ENCODE measurements at regions not wholly inside any gene's neighbourhood (a gene's known extent, or its start where the extent isn't known, plus 50 kb on each side); places are given as distances from the start of the nearest gene placed in this dataset.

DNA sequence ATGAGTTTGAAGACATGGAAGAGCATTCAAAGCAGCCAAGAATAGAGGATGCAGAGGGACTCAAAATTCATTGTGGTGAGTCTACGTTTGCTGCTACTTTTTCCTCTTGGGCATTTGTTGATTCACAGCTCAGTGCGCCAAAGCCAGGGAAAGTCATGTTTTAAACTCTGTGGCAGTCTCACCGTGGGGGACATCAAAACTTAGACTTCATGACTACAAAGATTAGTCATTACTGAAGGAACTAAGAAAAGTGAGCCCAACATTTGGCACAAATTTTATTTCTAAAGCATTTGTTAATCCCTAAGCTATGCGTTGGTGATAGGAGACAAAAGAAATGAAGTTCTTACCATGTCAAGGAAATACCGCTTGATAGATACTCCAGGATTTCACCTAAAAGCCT is 73.7 kb upstream of the MTAP start:
- Histone ChIP-seq H3K79me1 (ENCODE audit: insufficient read depth, low read depth, low read length, poor library complexity, severe bottlenecking) (no peaks in the 10 kb centered on the region), H4K8ac (replicated peaks; ENCODE audit: insufficient read length, low read depth, low read length) (no peak overlapping the region), H3K27ac (ENCODE audit: insufficient read length, low read depth, low read length) (no peak overlapping the region), H2BK20ac (ENCODE audit: low read depth, low read length, poor library complexity, severe bottlenecking) (no peak overlapping the region), H2BK120ac (ENCODE audit: low read depth, low read length, poor library complexity, severe bottlenecking) (no peak overlapping the region), H3K4ac (ENCODE audit: low read depth, low read length) (no peak overlapping the region), H3K14ac (ENCODE audit: insufficient read depth, low read length) (no peak overlapping the region), H2BK5ac (ENCODE audit: insufficient read length, low read length) (no peak overlapping the region), H4K91ac (ENCODE audit: insufficient read length, low read depth, low read length) (no peak overlapping the region), H3T11ph (ENCODE audit: low read length) (no peak overlapping the region), H3K27me3 (ENCODE audit: insufficient read depth, low read length) (no peaks in the 10 kb centered on the region; the same call in 1 of the 2 replicates), H2BK12ac (ENCODE audit: insufficient read length, low read depth, low read length) (no peak overlapping the region), H3K4me1 (ENCODE audit: insufficient read depth, low read length) (no peaks in the 10 kb centered on the region), H3K9me3 (ENCODE audit: control insufficient read depth, low read depth, low read length) (no peaks in the 10 kb centered on the region), H2AFZ (ENCODE audit: low read length) (no peak overlapping the region), H3K18ac (ENCODE audit: insufficient read length, low read depth, low read length) (no peak overlapping the region), H3K79me2 (ENCODE audit: insufficient read depth, low read length) (no peaks in the 10 kb centered on the region), H3K4me2 (ENCODE audit: insufficient read depth, insufficient read length, low read length) (no peak overlapping the region), H2AK5ac (ENCODE audit: insufficient read length, low read length) (no peak overlapping the region), H2BK15ac (ENCODE audit: low read depth, low read length) (no peak overlapping the region), H3K9ac (ENCODE audit: extremely low read depth, insufficient read length, low read length) (no peak overlapping the region), H3K23ac (ENCODE audit: insufficient read length, low read depth, low read length) (no peak overlapping the region), H3K56ac (ENCODE audit: insufficient read length, low read depth, low read length) (no peak overlapping the region), H4K20me1 (ENCODE audit: control insufficient read depth, insufficient read depth, insufficient read length) (no peaks in the 10 kb centered on the region), H3K23me2 (ENCODE audit: insufficient read length, low read depth, low read length, poor library complexity, severe bottlenecking) (no peaks in the 10 kb centered on the region), H4K5ac (ENCODE audit: insufficient read length, low read depth, low read length) (no peak overlapping the region)
- Mint-ChIP-seq H3K36me3 (ENCODE audit: insufficient read depth in 1 of 3, low read depth in 3 of 3) (no peaks in the 10 kb centered on the region; a peak in 1 of 7 replicates), H3K9me3 (no peaks in the 10 kb centered on the region; a peak in 1 of 5 replicates), H3K4me3 (no peak overlapping the region), H3K27ac (no peak overlapping the region), H3K4me1 (no peaks in the 10 kb centered on the region), H3K27me3 (ENCODE audit: low read depth) (peaks cover 82% of the 10 kb centered on the region)
- no peak for DNase-seq
- no CpG with 5 or more reads among the region's 5 CpGs for WGBS (ENCODE audit: extremely low coverage, insufficient read length, low lambda C conversion rate)
- TF ChIP-seq, protein P1, sequence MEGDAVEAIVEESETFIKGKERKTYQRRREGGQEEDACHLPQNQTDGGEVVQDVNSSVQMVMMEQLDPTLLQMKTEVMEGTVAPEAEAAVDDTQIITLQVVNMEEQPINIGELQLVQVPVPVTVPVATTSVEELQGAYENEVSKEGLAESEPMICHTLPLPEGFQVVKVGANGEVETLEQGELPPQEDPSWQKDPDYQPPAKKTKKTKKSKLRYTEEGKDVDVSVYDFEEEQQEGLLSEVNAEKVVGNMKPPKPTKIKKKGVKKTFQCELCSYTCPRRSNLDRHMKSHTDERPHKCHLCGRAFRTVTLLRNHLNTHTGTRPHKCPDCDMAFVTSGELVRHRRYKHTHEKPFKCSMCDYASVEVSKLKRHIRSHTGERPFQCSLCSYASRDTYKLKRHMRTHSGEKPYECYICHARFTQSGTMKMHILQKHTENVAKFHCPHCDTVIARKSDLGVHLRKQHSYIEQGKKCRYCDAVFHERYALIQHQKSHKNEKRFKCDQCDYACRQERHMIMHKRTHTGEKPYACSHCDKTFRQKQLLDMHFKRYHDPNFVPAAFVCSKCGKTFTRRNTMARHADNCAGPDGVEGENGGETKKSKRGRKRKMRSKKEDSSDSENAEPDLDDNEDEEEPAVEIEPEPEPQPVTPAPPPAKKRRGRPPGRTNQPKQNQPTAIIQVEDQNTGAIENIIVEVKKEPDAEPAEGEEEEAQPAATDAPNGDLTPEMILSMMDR (conservative IDR thresholded peaks at IDR 0.05) = no peak

Measured in H9 (cell line).